Pancreas (tissue), 10 donors: ENCODE measurements at regions not wholly inside any gene's neighbourhood (a gene's known extent, or its start where the extent isn't known, plus 50 kb on each side); places are given as distances from the start of the nearest gene placed in this dataset.

Source experiments
- ATAC-seq, 4 donors: fragments of 200-7000 bp; cut with Tn5 transposase; one replicate each; pipeline versions ENCODE4 v1.8.0 to v1.9.1; 2020; ENCODE audit warnings: mild to moderate bottlenecking in 4 of 4, moderate library complexity in 4 of 4
- DNase-seq, 6 donors: peaks; one replicate each; pipeline ENCODE4 v3.0.0-alpha.2; 2020
- FAIRE-seq: peaks from 2 replicates; lab custom pipeline; 2012; peaks lifted over from hg19 to GRCh38; lab: Jason Lieb, UNC
- H3K27ac ChIP-seq, 4 donors: fragments of 200-600 bp; sonication (generic); 1 replicate in 3 of 4; 2 replicates in 1 of 4; pipeline versions ENCODE4 v1.5.0 to v1.8.0; 2020
- H3K27me3 ChIP-seq, 4 donors: fragments of 200-600 bp; one replicate each; pipeline ENCODE4 v1.8.0; 2021
- H3K36me3 ChIP-seq, 3 donors: fragments of 200-600 bp; sonication (generic) in 1 of 3; one replicate each; pipeline versions ENCODE4 v1.5.0 to v1.8.0; 2020 to 2021
- H3K4me1 ChIP-seq, 3 donors: fragments of 200-600 bp; one replicate each; pipeline ENCODE4 v1.8.0; 2021
- H3K4me3 ChIP-seq, 4 donors: fragments of 200-600 bp; sonication (generic) in 2 of 4; one replicate each; pipeline versions ENCODE4 v1.5.0 to v1.8.0; 2020 to 2021
- H3K9me3 ChIP-seq, 4 donors: fragments of 200-600 bp; one replicate each; pipeline ENCODE4 v1.8.0; 2021
- WGBS, 2 donors: extraction: QIAGEN DNeasy Blood & Tissue Kit; methylation state at CpG; one replicate each; pipeline ENCODE4 v1.1.7; 2013; 5-methylcytosine and 5-hydroxymethylcytosine counted together
- intact Hi-C, 3 donors: fragments of 100-400 bp; cut with DNase I; formaldehyde crosslinking; loops; one replicate each; pipeline versions ENCODE4 v1.11.1 to v1.14.2; 2022
- TF ChIP-seq, protein P1 (sequence below), 4 donors: fragments of 200-600 bp; sonication (generic) in 3 of 4; IDR thresholded peaks; one replicate each; pipeline versions ENCODE4 v1.5.0 to v1.8.0; 2021; ENCODE audit warnings: antibody characterized with exemption in 4 of 4
- donor health status: healthy with polysubstance abuse.
- donor health status: DM: no; HTN: no; CAD: no; lungs with moderate emphysema.
- donor health status: DM: no; HTN: no; CAD: no.
- donor health status: control.
- donor health status: control.
- donor health status: Bipolar disorder and iron deficiency.
- donor health status: DM: yes; HTN: yes; CAD: no.
- donor health status: DM: no; HTN: no; CAD: no.
- donor health status: DM: no; HTN: no; CAD: no.
- donor health status: DM: yes; HTN: yes; CAD: no.

DNA sequence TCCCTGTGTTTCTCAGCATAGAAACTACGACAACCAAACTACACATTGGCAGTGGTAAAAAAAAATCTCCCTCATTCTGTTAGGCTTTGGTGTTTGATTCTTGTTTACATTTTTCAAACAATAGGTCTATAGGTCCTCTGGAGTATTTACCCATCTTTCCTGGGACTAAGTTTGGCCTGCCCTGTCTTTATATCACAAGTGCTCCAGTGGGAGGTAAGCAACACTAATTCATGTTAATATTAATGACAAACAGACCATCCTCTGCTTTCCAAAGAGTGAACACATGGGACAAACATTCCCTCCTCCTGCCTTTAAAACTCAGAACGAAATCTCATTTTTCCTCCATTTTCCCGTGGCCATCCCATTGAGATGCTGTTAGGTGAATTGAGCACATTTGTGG lies 514.1 kb upstream of the INTU start:
- intact Hi-C loops, result no loop called here
- DNase-seq (no peak), FAIRE-seq (no peak), ATAC-seq (no peak)
- WGBS, 2 donors, result 26 to 48% methylated on average over 3 of the region's 3 CpGs
- TF ChIP-seq, protein P1, sequence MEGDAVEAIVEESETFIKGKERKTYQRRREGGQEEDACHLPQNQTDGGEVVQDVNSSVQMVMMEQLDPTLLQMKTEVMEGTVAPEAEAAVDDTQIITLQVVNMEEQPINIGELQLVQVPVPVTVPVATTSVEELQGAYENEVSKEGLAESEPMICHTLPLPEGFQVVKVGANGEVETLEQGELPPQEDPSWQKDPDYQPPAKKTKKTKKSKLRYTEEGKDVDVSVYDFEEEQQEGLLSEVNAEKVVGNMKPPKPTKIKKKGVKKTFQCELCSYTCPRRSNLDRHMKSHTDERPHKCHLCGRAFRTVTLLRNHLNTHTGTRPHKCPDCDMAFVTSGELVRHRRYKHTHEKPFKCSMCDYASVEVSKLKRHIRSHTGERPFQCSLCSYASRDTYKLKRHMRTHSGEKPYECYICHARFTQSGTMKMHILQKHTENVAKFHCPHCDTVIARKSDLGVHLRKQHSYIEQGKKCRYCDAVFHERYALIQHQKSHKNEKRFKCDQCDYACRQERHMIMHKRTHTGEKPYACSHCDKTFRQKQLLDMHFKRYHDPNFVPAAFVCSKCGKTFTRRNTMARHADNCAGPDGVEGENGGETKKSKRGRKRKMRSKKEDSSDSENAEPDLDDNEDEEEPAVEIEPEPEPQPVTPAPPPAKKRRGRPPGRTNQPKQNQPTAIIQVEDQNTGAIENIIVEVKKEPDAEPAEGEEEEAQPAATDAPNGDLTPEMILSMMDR (IDR thresholded peaks at IDR 0.05), result no peak
- no peaks in the 10 kb centered on the region for H3K4me1 ChIP-seq
- no peaks in the 10 kb centered on the region for H3K27me3 ChIP-seq
- H3K9me3 ChIP-seq, result no peaks in the 10 kb centered on the region
- H3K4me3 ChIP-seq, result no peak overlapping the region
- no peaks in the 10 kb centered on the region for H3K36me3 ChIP-seq
- H3K27ac ChIP-seq, result no peak overlapping the region

- intact Hi-C loops, result no loop called here
- no peak for ATAC-seq
- Histone ChIP-seq H3K36me3 (no peaks in the 10 kb centered on the region), H3K27ac (no peak overlapping the region), H3K4me1 (no peaks in the 10 kb centered on the region), H3K4me3 (no peak overlapping the region), H3K9me3 (no peaks in the 10 kb centered on the region), H3K27me3 (no peaks in the 10 kb centered on the region)
- no peak for FAIRE-seq
- TF ChIP-seq, protein P1 (IDR thresholded peaks at IDR 0.05), result no peak
- no peak for DNase-seq
- WGBS, 2 donors, result 67 to 72% methylated on average over 11 of the region's 11 CpGs
Measured at GRCh38 chr4:127120441-127121090, 512.2 kb upstream of the INTU start.

GRCh38 chr4:127124919-127125318 lies 507.8 kb upstream of the INTU start:
- ATAC-seq, result no peak
- no peak for DNase-seq
- WGBS, 2 donors, result 46 to 50% methylated on average over 2 of the region's 2 CpGs
- intact Hi-C loops, result no loop called here
- H3K4me3 ChIP-seq, result no peak overlapping the region
- H3K27ac ChIP-seq, result no peak overlapping the region
- no peak for FAIRE-seq
- H3K27me3 ChIP-seq, result no peaks in the 10 kb centered on the region
- no peaks in the 10 kb centered on the region for H3K36me3 ChIP-seq
- no peaks in the 10 kb centered on the region for H3K9me3 ChIP-seq
- no peaks in the 10 kb centered on the region for H3K4me1 ChIP-seq
- TF ChIP-seq, protein P1 (IDR thresholded peaks at IDR 0.05), result no peak

- H3K27ac ChIP-seq, result no peak overlapping the region
- H3K4me1 ChIP-seq, result no peaks in the 10 kb centered on the region
- H3K27me3 ChIP-seq, result no peaks in the 10 kb centered on the region
- intact Hi-C loops, result no loop called here
- WGBS, 2 donors, result 54 to 72% methylated on average over 1 of the region's 1 CpG
- TF ChIP-seq, protein P1 (IDR thresholded peaks at IDR 0.05), result no peak
- ATAC-seq (no peak), FAIRE-seq (no peak), DNase-seq (no peak)
- H3K36me3 ChIP-seq, result no peaks in the 10 kb centered on the region
- H3K4me3 ChIP-seq, result no peak overlapping the region
- no peaks in the 10 kb centered on the region for H3K9me3 ChIP-seq
Measured at GRCh38 chr4:127126718-127127117, 506.0 kb upstream of the INTU start.

DNA sequence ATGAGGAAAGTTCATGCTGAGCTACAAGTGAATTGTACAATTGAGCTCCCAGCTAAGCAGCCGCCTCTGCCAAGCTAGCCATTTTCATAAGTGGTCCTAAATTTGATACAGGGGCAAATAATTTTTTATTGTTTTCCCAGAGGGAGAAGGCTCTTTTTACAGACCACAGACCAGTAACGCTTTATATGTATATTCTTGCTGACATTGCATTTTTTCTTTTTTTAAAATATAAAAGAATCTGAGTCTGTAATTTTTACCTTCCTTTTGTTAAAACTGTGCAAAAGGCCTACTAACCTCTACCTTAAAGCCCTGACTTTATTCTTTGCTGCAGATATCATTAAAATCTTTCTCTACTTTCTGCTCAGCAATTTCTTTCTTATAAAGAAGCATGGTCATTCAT lies 501.2 kb upstream of the INTU start:
- 67 to 73% methylated on average over 2 of the region's 2 CpGs for WGBS, 2 donors
- FAIRE-seq (no peak), ATAC-seq (no peak), DNase-seq (no peak)
- H3K4me3 ChIP-seq, result no peak overlapping the region
- intact Hi-C loops, result no loop called here
- no peak overlapping the region for H3K27ac ChIP-seq
- TF ChIP-seq, protein P1 (IDR thresholded peaks at IDR 0.05), result no peak
- no peaks in the 10 kb centered on the region for H3K9me3 ChIP-seq
- no peaks in the 10 kb centered on the region for H3K36me3 ChIP-seq
- H3K27me3 ChIP-seq, result no peaks in the 10 kb centered on the region
- H3K4me1 ChIP-seq, result no peaks in the 10 kb centered on the region
